ENCODE measurements at regions not wholly inside any gene's neighbourhood (a gene's known extent, or its start where the extent isn't known, plus 50 kb on each side); places are given as distances from the start of the nearest gene placed in this dataset.

GRCh38 chr10:121235692-121236091 is 362.6 kb downstream of the FGFR2 start:
- DNase-seq (ENCODE audit: low spot score), result no peak

GRCh38 chr10:121236621-121237020 is 361.6 kb downstream of the FGFR2 start:
- no peak for DNase-seq (ENCODE audit: low spot score)

- DNase-seq (ENCODE audit: low spot score), result no peak
Observed at GRCh38 chr10:121237718-121238117, 360.5 kb downstream of the FGFR2 start.

GRCh38 chr10:121240011-121240410 is 358.2 kb downstream of the FGFR2 start:
- DNase-seq (ENCODE audit: low spot score), result no peak

GRCh38 chr10:121240556-121240955 is 357.7 kb downstream of the FGFR2 start:
- DNase-seq (ENCODE audit: low spot score), result no peak

GRCh38 chr10:121241337-121241736 is 356.9 kb downstream of the FGFR2 start:
- DNase-seq (ENCODE audit: low spot score), result no peak

GRCh38 chr10:121242741-121243608 is 355.3 kb downstream of the FGFR2 start:
- DNase-seq (ENCODE audit: low spot score), result no peak

- DNase-seq (ENCODE audit: low spot score), result no peak
Observed at GRCh38 chr10:121243609-121244241, 354.5 kb downstream of the FGFR2 start.

GRCh38 chr10:121244818-121245217 is 353.4 kb downstream of the FGFR2 start:
- DNase-seq (ENCODE audit: low spot score), result no peak

GRCh38 chr10:121245754-121246153 is 352.5 kb downstream of the FGFR2 start:
- DNase-seq (ENCODE audit: low spot score), result no peak

GRCh38 chr10:121248266-121248665 is 350.0 kb downstream of the FGFR2 start:
- no peak for DNase-seq (ENCODE audit: low spot score)

GRCh38 chr10:121250995-121251764 is 347.1 kb downstream of the FGFR2 start:
- DNase-seq (ENCODE audit: low spot score), result no peak

- no peak for DNase-seq (ENCODE audit: low spot score)
Observed at GRCh38 chr10:121252756-121253155, 345.5 kb downstream of the FGFR2 start.

GRCh38 chr10:121260377-121260776 is 337.9 kb downstream of the FGFR2 start:
- DNase-seq (ENCODE audit: low spot score), result no peak

GRCh38 chr10:121261665-121262064 is 336.6 kb downstream of the FGFR2 start:
- no peak for DNase-seq (ENCODE audit: low spot score)

GRCh38 chr10:121262774-121263430 is 335.3 kb downstream of the FGFR2 start:
- no peak for DNase-seq (ENCODE audit: low spot score)

- no peak for DNase-seq (ENCODE audit: low spot score)
Observed at GRCh38 chr10:121263431-121263783, 334.8 kb downstream of the FGFR2 start.

GRCh38 chr10:121265360-121266123 is 332.7 kb downstream of the FGFR2 start:
- no peak for DNase-seq (ENCODE audit: low spot score)

- DNase-seq (ENCODE audit: low spot score), result no peak
Observed at GRCh38 chr10:121266370-121266769, 331.9 kb downstream of the FGFR2 start.

GRCh38 chr10:121267236-121268003 is 330.8 kb downstream of the FGFR2 start:
- no peak for DNase-seq (ENCODE audit: low spot score)

- no peak for DNase-seq (ENCODE audit: low spot score)
Observed at GRCh38 chr10:121268363-121268762, 329.9 kb downstream of the FGFR2 start.
